HG03095 (cell line): ENCODE measurements at regions not wholly inside any gene's neighbourhood (a gene's known extent, or its start where the extent isn't known, plus 50 kb on each side); places are given as distances from the start of the nearest gene placed in this dataset.

ENCODE experiments used
- ATAC-seq: cut with Tn5 transposase; IDR thresholded peaks from one replicate; pipeline ENCODE4 v1.9.1; 2021; ENCODE audit warnings: moderate library complexity; ENCODE audit not compliant: unreplicated experiment

GRCh38 chr6:111957623-111958315 is 84.5 kb upstream of the FYN start:
- ATAC-seq: no peak

DNA sequence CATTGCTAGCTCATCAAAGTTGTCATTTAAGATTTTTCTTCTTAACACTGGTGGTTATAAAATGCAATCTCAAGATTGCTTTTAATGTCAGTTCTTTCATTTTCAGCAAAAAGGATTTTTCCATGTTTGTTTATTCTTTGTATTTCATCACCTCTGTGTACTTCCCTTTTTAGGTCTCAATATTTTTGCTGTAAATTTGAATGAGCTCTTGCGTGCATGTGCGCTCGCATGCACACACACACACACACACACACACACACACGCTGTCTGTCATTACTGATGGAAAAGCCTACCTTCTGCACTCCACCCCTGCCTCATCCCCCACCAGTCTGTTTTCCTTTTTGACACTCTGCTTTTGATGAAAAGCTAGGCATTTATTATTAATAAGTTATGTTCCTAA is 85.3 kb upstream of the FYN start:
- no peak for ATAC-seq

DNA sequence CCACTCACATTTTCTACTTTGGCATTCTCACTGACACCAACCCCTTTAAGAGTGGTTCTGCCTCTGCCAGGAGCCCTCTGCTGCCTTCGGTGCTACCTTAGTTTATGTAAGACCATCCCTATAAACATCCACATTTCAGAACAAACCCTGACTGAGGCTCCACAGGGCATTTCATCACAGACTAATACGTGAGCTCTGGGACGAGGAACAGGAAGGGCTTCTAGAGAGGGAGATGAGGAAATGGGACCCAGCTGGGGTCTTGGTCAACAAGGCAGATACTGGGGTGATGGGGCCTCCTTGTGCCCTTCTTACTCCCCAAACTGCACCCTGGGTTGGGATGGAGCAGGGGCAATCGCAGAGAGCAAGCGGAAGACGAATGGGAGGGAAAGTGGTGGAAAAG is 86.5 kb upstream of the FYN start:
- no peak for ATAC-seq

- no peak for ATAC-seq
Measured at GRCh38 chr6:111967131-111967530, 86.8 kb upstream of the CCN6 start.

GRCh38 chr6:111970426-111970825 is 83.5 kb upstream of the CCN6 start:
- ATAC-seq: no peak

DNA sequence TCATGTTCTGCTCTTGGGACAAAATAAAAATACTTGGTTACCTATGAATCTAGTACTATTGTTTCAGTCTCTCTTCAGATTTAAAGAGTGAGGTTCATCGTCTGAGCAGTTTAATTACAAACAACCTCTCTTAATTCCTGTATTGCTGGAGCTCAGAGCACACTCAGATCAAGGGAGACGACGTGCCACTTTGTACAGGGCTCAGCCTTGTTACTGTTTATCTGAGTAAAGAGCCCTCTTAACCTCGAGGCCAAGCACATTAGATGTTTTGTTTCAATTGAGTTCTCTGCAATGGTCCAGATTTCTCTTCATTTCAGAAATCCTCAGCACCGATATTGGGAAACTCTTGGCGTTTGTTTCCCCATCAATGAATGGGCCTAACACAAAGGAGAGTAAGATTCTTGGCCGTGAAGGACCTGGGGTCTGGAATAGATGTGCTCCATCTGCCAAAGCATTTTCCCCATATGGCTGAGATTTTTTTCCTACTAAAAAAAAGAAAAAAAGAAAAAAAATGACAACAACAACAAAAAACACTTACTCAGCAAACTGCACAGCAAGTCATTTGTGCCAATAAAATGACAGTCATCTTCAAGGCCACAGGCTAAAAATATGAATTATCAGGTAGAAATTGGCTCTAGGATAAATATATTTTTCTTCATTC is 82.6 kb upstream of the CCN6 start:
- ATAC-seq: no peak

GRCh38 chr6:111971866-111972532 is 81.9 kb upstream of the CCN6 start:
- ATAC-seq: no peak

- ATAC-seq: no peak
Measured at GRCh38 chr6:111972745-111973117, 81.2 kb upstream of the CCN6 start.

- ATAC-seq: no peak
Measured at GRCh38 chr6:111973118-111973761, 80.7 kb upstream of the CCN6 start.

DNA sequence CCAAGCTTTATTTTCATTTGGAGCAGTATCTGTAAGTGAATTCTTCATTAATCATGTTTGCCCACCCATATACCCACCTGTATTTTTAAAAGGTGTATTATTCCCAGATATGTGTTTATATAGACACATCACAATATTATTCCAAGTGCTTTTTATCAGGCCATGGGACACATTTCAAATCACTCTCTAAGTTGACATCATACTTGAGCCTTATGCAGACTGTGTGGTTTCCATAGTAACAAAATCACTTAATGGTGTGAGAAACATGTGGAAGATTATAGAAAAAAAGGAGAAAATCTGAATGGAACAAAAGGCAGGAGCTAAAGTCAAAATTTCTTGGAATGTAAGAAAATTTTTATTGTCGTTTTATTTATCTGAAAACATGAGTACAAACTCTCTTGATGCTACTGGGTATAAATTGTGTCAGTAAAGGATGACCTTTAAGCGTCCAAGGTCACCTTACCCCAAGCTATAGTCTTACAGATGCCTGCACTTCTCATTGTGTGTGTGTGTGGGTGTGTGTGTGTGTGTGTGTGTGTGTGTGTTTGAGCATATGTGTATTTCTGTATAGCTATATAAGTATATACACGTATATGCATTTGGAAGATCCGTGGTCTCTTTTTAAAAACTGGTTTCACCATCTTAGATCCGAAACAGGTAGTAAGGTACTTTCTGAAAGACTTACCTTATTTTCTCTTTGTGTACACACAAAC is 79.8 kb upstream of the CCN6 start:
- ATAC-seq: no peak

DNA sequence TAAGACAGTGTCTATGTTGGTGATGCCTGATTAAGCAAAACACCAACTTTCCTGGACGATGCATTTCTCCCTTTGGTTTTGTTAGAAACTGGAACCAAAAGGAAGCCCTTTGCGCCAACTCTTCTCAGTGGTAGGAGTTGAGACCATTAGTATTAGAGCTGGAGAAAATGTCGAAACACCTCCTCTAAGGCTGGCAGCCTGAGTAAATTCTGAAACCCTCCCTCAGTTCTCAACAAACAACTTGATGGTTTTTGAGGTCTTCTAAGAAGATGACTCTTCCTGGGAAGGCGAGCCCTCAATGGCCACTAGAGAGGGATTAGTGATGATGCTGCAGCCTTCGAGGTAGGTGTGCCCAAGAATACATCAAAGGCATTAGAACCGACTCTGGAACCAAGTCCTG is 78.4 kb upstream of the CCN6 start:
- no peak for ATAC-seq

GRCh38 chr6:111976139-111976538 is 77.8 kb upstream of the CCN6 start:
- ATAC-seq: no peak

GRCh38 chr6:111978532-111979149 is 75.3 kb upstream of the CCN6 start:
- ATAC-seq: no peak

DNA sequence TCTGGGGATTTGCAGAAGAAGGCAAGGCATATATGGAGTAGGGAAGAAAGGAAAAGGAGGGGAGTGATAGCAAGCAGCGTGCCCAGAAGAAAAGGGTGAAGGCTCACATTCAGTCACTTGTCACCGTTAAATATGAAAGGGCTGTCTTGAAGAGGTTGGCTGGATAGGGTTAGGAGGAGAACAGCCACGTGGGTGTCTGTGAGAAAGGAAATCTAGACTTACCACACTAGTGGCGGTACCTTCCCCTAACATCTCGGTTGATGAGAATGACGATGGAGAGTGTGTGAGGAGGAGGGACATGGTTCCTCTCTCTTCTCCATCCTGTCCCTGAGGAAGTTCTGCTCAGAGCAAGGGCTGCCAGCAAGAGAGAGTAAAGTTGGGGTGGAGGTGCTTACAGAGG is 74.3 kb upstream of the CCN6 start:
- ATAC-seq: no peak

- no peak for ATAC-seq
Measured at GRCh38 chr6:111980143-111980542, 73.8 kb upstream of the CCN6 start.

DNA sequence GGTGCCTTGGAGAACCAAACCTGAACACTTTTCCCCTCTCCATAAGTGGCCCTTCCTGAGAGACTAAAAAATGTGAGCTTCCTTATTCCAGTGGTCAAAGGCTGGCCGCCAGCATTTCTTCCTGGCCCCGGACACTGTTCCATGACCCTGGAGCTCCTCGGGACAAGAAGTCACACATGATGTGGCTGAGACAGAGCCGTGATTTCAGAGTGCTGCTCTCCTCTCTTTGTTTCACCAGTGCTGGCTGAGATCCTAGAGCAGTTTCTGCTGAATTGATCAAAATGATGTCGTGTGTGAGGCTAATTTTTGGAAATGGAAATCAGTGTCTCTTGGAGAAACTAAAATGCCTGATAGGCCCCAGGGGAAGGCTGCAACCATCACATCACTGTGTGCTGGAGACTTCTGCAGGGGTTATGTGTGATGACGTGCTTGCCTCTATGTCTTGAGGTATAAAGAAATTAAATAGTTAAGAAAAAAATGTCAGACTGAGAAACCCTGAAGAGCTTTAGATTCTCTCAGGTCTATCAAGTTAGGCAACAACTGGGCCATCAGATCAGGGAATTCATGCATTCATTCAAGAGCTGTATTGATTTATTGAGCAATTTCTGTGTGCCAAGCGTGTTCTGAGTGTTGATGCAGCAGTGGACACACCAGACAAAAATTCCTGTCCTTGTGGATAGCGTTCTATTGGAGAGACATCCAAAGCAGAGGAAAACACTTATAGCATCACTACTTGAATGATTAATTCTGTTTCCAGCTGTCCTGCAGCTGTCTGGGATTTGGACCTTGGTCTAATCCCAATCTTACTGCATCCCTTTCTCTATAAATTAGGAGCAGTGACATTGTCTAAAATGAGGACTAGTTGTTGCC is 72.7 kb upstream of the CCN6 start:
- no peak for ATAC-seq

GRCh38 chr6:111982681-111983080 is 71.2 kb upstream of the CCN6 start:
- ATAC-seq: no peak

DNA sequence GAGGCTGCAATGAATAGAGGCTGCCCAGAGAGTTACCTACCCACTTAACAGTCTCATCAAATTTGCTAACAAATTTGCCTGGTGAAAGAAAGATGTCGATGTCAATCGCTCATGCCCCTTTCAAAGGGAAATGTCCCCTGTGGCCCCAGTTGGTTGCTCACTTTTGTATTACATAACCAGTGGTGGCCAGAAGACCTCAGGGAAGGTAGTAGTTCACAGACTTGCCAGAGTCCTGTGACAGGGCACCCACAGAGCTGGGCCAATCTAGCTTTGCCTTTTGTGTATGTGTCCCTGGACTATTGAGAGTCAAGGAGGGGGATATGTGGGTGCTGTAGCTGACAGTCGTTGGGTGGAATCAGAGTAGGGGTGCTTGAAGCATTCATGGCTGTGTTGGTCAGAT is 70.7 kb upstream of the CCN6 start:
- no peak for ATAC-seq

DNA sequence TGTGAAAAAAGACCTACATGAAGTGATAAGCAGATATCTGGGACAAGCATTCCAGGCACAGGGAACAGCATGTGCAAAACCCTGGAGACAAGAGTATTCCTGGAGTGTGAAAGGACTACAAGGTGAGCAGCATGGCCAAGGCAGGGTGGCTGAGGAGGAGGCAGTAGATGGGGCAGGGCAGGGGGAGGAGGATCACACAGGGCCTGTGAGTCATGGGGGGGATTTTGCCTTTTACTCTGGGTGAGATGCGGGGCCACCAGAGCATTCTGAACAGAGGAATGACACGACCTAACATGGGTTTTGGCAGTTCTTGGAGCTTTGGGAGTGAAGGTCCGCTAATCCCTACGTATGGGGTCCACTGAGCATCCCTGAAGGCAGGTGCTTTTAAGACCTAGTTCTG is 69.8 kb upstream of the CCN6 start:
- ATAC-seq: no peak
